ENCODE measurements at regions not wholly inside any gene's neighbourhood (a gene's known extent, or its start where the extent isn't known, plus 50 kb on each side); places are given as distances from the start of the nearest gene placed in this dataset.

GRCh38 chrX:139083191-139083590 is 371.7 kb upstream of the FGF13 start:
- Histone ChIP-seq H4K20me1 (ENCODE audit: low read length) (no peaks in the 10 kb centered on the region), H2AFZ (ENCODE audit: low read length) (no peak overlapping the region), H3K9me3 (ENCODE audit: low read length) (no peaks in the 10 kb centered on the region), H3K4me3 (ENCODE audit: low read length) (no peak overlapping the region), H3K27me3 (ENCODE audit: low read length) (no peaks in the 10 kb centered on the region), H3K79me2 (ENCODE audit: low read length) (no peaks in the 10 kb centered on the region), H3K4me1 (ENCODE audit: insufficient read depth, low read length) (peaks cover 8% of the 10 kb centered on the region), H3K9me2 (replicated peaks; ENCODE audit: low read length) (no peaks in the 10 kb centered on the region), H3K4me2 (ENCODE audit: low read length) (no peak overlapping the region), H3K9ac (ENCODE audit: low read length) (no peak overlapping the region), H3F3A (ENCODE audit: low read length, unreplicated experiment) (no peaks in the 10 kb centered on the region), H3K36me3 (ENCODE audit: low read depth, low read length) (no peaks in the 10 kb centered on the region), H3K27ac (ENCODE audit: low read length) (no peak overlapping the region)
- intact Hi-C loops (cut with micrococcal nuclease), result no loop called here
- no TSS peak for BruUV-seq (replicated peaks)
- DNase-seq (no peak), ATAC-seq (no peak)
- TF ChIP-seq EZH2 (IDR thresholded peaks at IDR 0.05; ENCODE audit: low read length, unreplicated experiment), result no peak
- TF ChIP-seq, protein P1, sequence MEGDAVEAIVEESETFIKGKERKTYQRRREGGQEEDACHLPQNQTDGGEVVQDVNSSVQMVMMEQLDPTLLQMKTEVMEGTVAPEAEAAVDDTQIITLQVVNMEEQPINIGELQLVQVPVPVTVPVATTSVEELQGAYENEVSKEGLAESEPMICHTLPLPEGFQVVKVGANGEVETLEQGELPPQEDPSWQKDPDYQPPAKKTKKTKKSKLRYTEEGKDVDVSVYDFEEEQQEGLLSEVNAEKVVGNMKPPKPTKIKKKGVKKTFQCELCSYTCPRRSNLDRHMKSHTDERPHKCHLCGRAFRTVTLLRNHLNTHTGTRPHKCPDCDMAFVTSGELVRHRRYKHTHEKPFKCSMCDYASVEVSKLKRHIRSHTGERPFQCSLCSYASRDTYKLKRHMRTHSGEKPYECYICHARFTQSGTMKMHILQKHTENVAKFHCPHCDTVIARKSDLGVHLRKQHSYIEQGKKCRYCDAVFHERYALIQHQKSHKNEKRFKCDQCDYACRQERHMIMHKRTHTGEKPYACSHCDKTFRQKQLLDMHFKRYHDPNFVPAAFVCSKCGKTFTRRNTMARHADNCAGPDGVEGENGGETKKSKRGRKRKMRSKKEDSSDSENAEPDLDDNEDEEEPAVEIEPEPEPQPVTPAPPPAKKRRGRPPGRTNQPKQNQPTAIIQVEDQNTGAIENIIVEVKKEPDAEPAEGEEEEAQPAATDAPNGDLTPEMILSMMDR (conservative IDR thresholded peaks at IDR 0.05; ENCODE audit: low read depth, low read length), result no peak
- TF ChIP-seq EZH2phosphoT487 (IDR thresholded peaks at IDR 0.05; ENCODE audit: borderline replicate concordance, low read length), result no peak
- CTCF ChIA-PET, result no interaction called here
- POLR2A ChIA-PET (ENCODE audit: unreplicated experiment), result no interaction called here

- no peaks in the 10 kb centered on the region for H3K36me3 ChIP-seq (ENCODE audit: low read depth, low read length)
- H3K27me3 ChIP-seq (ENCODE audit: low read length), result no peaks in the 10 kb centered on the region
- DNase-seq (no peak), ATAC-seq (no peak)
- CTCF ChIA-PET, result no interaction called here
- no peaks in the 10 kb centered on the region for H4K20me1 ChIP-seq (ENCODE audit: low read length)
- no peaks in the 10 kb centered on the region for H3K9me2 ChIP-seq (replicated peaks; ENCODE audit: low read length)
- no peak overlapping the region for H2AFZ ChIP-seq (ENCODE audit: low read length)
- H3K4me1 ChIP-seq (ENCODE audit: insufficient read depth, low read length), result peaks cover 19% of the 10 kb centered on the region
- H3K4me2 ChIP-seq (ENCODE audit: low read length), result no peak overlapping the region
- H3K9me3 ChIP-seq (ENCODE audit: low read length), result no peaks in the 10 kb centered on the region
- no peak overlapping the region for H3K4me3 ChIP-seq (ENCODE audit: low read length)
- no peak overlapping the region for H3K9ac ChIP-seq (ENCODE audit: low read length)
- no peak for TF ChIP-seq EZH2phosphoT487 (IDR thresholded peaks at IDR 0.05; ENCODE audit: borderline replicate concordance, low read length)
- TF ChIP-seq, protein P1 (conservative IDR thresholded peaks at IDR 0.05; ENCODE audit: low read depth, low read length), result no peak
- no peak for TF ChIP-seq EZH2 (IDR thresholded peaks at IDR 0.05; ENCODE audit: low read length, unreplicated experiment)
- intact Hi-C loops (cut with micrococcal nuclease), result no loop called here
- BruUV-seq (replicated peaks), result no TSS peak
- peaks cover 5% of the 10 kb centered on the region for H3F3A ChIP-seq (ENCODE audit: low read length, unreplicated experiment)
- H3K27ac ChIP-seq (ENCODE audit: low read length), result no peak overlapping the region
- H3K79me2 ChIP-seq (ENCODE audit: low read length), result no peaks in the 10 kb centered on the region
- POLR2A ChIA-PET (ENCODE audit: unreplicated experiment), result no interaction called here
These were observed 370.4 kb upstream of the FGF13 start for GRCh38 chrX:139081965-139082364.

- ChIA-PET POLR2A (ENCODE audit: unreplicated experiment) (no interaction called here), CTCF (no interaction called here)
- Histone ChIP-seq H3K9me3 (ENCODE audit: low read length) (no peaks in the 10 kb centered on the region), H3K4me1 (ENCODE audit: insufficient read depth, low read length) (peaks cover 27% of the 10 kb centered on the region), H4K20me1 (ENCODE audit: low read length) (no peaks in the 10 kb centered on the region), H3K27me3 (ENCODE audit: low read length) (no peaks in the 10 kb centered on the region), H3K9ac (ENCODE audit: low read length) (no peak overlapping the region), H3K9me2 (replicated peaks; ENCODE audit: low read length) (no peaks in the 10 kb centered on the region), H3K79me2 (ENCODE audit: low read length) (no peaks in the 10 kb centered on the region), H3K4me3 (ENCODE audit: low read length) (no peak overlapping the region), H2AFZ (ENCODE audit: low read length) (no peak overlapping the region), H3F3A (ENCODE audit: low read length, unreplicated experiment) (peaks cover 6% of the 10 kb centered on the region), H3K4me2 (ENCODE audit: low read length) (no peak overlapping the region), H3K27ac (ENCODE audit: low read length) (no peak overlapping the region), H3K36me3 (ENCODE audit: low read depth, low read length) (no peaks in the 10 kb centered on the region)
- intact Hi-C loops (cut with micrococcal nuclease), result loop anchor here (5.0 kb wide), 1 partner anchor 222 kb away; no protein-coding TSS in a partner anchor
- DNase-seq (no peak), ATAC-seq (no peak)
- no peak for TF ChIP-seq EZH2 (IDR thresholded peaks at IDR 0.05; ENCODE audit: low read length, unreplicated experiment)
- TF ChIP-seq, protein P1 (conservative IDR thresholded peaks at IDR 0.05; ENCODE audit: low read depth, low read length), result no peak
- TF ChIP-seq EZH2phosphoT487 (IDR thresholded peaks at IDR 0.05; ENCODE audit: borderline replicate concordance, low read length), result no peak
- BruUV-seq (replicated peaks), result no TSS peak
These were observed 368.3 kb upstream of the FGF13 start for GRCh38 chrX:139079789-139080188.
